ENCODE measurements at regions not wholly inside any gene's neighbourhood (a gene's known extent, or its start where the extent isn't known, plus 50 kb on each side); places are given as distances from the start of the nearest gene placed in this dataset.

GRCh38 chr9:115216873-115217272 lies 98.9 kb upstream of the TNC start:
- no peak for TF ChIP-seq CTCF (IDR thresholded peaks at IDR 0.05)
- TF ChIP-seq EP300 (IDR thresholded peaks at IDR 0.05): no peak
- TF ChIP-seq POLR2A (IDR thresholded peaks at IDR 0.05): no peak
